Stimulated activated CD4-positive, alpha-beta T cell treated with anti-CD3 and anti-CD28 coated beads, Interleukin-4, amount 100 ng/mL, for 1 hour (primary cell): ENCODE measurements at regions not wholly inside any gene's neighbourhood (a gene's known extent, or its start where the extent isn't known, plus 50 kb on each side); places are given as distances from the start of the nearest gene placed in this dataset.

Experiments used
- DNase-seq: peaks from one replicate; pipeline ENCODE4 v3.0.0-alpha.2; 2020

GRCh38 chr2:8484502-8485283, 197.2 kb upstream of the ID2 start:
- DNase-seq = no peak

- DNase-seq = no peak
Measured at GRCh38 chr2:8485736-8486135, 196.1 kb upstream of the ID2 start.

GRCh38 chr2:8486141-8486540, 195.7 kb upstream of the ID2 start:
- DNase-seq = no peak

GRCh38 chr2:8487461-8487932, 194.4 kb upstream of the ID2 start:
- DNase-seq = no peak

- DNase-seq = peak; percentile 58
Measured at GRCh38 chr2:8488001-8488738, 193.7 kb upstream of the ID2 start.

- no peak for DNase-seq
Measured at GRCh38 chr2:8489221-8489620, 192.6 kb upstream of the ID2 start.

- no peak for DNase-seq
Measured at GRCh38 chr2:8489751-8490150, 192.1 kb upstream of the ID2 start.

- no peak for DNase-seq
Measured at GRCh38 chr2:8490166-8490721, 191.6 kb upstream of the ID2 start.

GRCh38 chr2:8491296-8492027, 190.4 kb upstream of the ID2 start:
- DNase-seq = no peak

GRCh38 chr2:8494151-8494550, 187.7 kb upstream of the ID2 start:
- DNase-seq = no peak

GRCh38 chr2:8494589-8494988, 187.3 kb upstream of the ID2 start:
- DNase-seq = no peak

- DNase-seq = no peak
Measured at GRCh38 chr2:8495189-8495989, 186.5 kb upstream of the ID2 start.

GRCh38 chr2:8496079-8496478, 185.8 kb upstream of the ID2 start:
- DNase-seq = no peak

- DNase-seq = no peak
Measured at GRCh38 chr2:8496617-8497016, 185.2 kb upstream of the ID2 start.

GRCh38 chr2:8498994-8499393, 182.9 kb upstream of the ID2 start:
- no peak for DNase-seq

GRCh38 chr2:8500124-8501054, 181.5 kb upstream of the ID2 start:
- DNase-seq = no peak

- no peak for DNase-seq
Measured at GRCh38 chr2:8501061-8501720, 180.7 kb upstream of the ID2 start.

GRCh38 chr2:8502316-8502715, 179.5 kb upstream of the ID2 start:
- no peak for DNase-seq

- DNase-seq = no peak
Measured at GRCh38 chr2:8505311-8505920, 176.4 kb upstream of the ID2 start.

- no peak for DNase-seq
Measured at GRCh38 chr2:8506746-8507145, 175.1 kb upstream of the ID2 start.
